ENCODE measurements at regions not wholly inside any gene's neighbourhood (a gene's known extent, or its start where the extent isn't known, plus 50 kb on each side); places are given as distances from the start of the nearest gene placed in this dataset.
"Not testable (repeated sequence)": the region's sequence is repeated elsewhere in the genome, so short reads cannot be mapped to it uniquely, and the experiment has no call there.

DNA sequence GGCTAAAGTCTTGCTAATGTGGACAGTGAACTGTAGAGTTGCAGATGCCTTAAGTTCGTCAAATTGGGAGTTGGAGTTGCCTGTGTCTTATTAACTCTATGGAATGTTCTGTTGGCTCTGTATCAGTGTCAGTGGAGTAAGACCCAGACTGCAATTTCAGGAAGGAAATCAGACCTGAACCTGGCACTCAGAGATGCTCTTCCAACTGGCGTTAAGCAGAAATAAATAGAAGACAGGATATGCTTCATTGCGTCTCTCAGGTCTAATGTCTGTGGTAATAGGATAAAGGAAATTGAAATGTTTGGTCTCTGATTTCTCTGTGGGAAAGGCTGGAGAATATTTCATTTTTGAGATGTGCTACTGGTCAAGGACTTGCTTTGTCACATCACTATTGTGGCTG is 846.7 kb upstream of the ID2 start:
- DNase-seq: no peak

DNA sequence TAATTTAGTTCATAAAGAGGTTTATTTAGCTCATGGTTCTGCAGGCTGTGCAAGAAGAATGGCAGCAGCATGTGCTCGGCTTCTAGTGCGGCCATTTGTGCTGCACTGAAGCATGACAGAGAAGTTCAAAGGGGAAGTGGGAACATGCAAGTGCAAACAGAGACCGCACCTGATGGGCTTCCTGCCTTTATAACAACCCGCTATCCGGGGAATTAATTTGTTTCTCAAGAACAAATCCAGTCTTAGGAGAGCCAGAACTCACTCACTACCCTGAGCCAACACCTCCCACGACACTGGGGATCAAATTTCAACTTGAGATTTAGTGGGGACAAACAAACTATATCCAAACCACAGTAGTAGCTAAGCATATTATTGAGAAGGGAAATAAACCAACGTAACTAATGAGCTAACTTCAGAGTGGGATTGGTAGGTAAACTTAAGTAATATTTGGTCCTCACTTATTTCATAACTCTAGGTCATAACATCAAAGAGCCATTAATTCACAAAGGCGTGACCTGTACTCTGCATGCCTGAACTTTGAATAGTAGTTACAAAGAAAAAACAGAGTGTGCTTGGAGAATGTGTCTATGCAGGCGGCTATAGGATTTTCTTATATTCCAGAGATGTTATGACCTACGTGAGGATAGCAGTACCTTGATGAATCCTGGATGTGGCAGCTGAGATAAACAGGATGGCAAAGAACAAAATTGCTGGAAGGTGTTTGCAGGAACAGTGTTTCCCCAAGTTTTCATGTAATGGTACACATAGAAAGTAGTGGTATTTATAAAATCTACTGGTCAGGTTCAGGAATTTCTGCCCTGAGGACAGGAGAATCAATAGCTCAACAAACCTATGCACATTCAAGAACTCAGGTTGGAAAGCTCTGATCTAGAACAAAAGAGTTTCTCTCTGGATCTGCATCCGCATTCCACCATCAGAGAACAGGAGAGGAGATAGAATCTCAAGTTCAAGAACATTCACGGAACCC is 845.9 kb upstream of the ID2 start:
- peak; percentile 83 for DNase-seq

DNA sequence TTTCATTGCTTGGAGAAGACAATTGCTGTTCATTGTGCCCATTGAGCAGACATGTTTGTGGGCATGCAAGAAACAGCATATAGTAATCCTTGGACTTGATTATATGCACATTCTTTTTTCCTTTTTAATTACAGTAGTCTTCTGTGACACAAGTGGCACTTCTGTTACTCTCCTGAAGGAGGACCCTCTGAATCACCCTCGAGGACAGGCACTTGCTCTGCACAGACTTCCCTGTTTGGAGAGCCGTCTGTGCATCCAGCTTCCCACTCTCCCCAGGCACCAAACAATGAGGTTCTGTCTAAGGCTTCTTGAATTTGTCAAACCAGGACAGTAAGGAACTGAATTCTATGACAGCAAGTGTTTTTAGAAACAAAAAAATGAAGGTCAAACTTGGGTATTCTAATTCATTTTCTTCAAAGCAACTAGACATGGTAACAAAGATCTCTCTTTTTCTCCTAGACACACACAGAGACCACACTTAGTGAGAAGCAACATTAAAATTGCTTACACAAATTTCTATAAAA is 844.6 kb upstream of the ID2 start:
- DNase-seq: peak; percentile 6

DNA sequence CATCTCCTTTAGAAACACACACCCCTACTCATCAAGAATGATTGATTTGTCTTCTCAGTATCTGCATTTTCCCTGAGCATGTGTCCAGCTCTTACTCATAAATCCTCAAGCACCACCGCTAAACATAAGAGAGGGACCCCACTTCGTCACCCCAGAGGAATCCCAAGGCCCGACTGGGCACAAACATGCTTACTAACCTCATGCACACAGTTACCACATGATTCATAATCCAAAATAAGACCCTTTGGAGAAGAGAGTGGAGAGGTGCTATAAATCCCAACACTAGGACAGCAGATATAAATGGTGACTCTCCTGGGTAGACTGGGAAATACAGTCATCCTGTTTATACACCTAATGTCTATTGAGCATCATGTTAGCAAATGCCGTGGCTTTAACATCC is 843.2 kb upstream of the ID2 start:
- no peak for DNase-seq

DNA sequence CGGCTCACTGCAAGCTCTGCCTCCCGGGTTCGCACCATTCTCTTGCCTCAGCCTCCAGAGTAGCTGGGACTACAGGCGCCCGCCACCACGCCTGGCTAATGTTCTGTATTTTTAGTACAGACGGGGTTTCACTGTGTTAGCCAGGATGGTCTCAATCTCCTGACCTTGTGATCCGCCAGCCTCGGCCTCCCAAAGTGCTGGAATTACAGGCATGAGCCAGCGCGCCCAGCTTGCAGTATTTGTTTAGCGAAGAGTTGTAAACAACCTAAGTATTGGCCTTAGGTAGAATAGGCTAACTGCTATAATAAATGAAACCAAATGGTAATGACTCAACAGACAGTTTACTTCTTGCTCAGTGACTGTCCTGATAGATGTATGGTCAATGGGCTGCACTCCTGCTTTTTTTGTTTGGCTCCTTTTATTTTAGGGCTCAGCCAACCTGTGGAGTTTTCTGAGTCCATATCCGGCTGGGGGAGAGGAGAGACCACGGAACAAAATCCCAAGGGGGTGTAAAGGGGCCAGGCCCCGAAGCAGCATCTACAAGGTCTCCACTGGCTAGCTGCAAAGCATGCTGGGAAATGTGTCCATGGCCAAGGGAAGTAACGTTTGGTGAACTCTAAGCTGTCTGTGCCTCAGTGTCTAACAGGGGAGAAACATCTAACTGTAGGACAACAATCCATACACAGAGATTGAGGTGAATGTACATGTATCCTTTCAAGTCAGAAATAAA is 841.0 kb upstream of the ID2 start:
- peak; percentile 37 for DNase-seq

DNA sequence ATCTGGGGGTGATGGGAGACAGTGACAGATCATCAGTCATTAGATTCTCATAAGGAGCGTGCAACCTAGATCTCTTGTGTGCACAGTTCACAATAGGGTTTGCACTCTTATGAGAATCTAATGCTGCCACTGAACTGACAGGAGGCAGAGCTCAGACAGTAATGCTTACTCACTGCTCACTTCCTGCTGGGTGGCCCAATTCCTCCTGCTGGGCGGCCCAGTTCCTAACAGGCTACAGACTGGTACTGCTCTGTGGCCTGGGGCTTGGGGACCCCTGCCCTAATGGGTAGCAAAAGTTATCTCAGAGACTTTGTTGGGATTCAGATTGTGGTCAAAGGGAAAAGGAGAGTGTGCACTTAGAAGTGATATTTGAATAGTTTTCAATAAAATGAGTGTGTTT is 840.1 kb upstream of the ID2 start:
- DNase-seq: no peak

DNA sequence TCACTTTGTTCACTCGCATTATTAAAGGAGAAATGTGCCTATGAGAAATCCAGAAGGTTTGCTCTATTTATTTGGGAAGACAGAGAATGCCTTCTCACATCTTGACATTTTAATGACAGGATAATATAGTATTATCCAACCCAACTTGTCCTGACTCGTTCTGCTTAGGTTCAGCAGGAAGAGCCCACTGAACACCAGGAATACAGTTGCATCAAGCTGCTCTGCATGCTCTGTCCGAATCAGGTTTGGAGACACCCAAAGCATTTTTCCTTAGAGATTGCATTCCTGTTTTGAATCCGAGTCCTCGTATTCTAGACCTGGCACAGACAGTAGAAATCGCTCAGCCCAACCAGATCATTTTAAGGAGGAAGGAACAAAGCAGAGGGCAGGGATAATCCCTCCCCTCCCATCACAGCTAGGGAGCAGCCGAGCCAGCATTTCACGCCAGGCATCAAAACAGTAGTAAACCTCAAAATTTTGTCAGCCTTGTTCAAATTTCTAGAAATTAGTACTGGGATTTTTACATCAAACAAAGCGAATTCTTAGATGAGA is 837.4 kb upstream of the ID2 start:
- DNase-seq: no peak

DNA sequence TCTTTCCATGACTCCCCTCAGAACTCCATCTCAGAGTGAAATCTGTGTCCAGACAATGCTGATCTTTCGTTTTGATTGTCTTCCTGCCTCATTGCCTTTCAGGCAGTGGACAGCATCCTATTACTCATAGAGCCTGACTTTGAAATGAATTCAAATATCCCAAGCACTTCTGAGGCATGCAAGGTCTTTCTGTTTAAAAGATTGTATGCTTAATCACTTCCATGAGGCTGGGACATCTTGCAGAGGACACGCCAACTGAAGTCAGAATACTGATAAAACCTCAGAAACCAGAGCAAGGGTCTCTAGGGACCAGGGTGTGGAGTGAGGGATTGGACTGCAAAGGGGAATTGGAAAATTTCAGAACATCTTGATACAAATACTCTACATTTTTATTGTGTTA is 836.5 kb upstream of the ID2 start:
- DNase-seq: no peak

DNA sequence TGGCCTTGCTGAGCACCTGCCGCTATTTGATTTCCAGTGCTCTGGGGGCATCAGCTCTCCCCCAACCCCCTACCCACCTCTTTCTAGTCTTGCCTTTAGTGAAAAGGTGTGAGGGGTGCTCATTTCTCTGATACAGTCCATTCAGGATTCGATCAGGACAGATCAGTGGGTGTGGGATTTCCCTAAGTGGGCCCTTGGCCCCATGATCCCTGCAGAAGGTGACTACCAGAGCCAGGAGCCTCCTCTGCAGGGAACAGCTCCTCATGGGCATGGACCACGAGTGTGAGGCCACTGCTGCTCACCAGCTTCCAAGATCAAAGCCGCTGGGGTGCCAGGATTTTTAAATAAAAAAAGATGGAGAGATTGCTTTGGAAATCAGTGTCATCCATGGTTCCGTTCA is 835.2 kb upstream of the ID2 start:
- DNase-seq: no peak

DNA sequence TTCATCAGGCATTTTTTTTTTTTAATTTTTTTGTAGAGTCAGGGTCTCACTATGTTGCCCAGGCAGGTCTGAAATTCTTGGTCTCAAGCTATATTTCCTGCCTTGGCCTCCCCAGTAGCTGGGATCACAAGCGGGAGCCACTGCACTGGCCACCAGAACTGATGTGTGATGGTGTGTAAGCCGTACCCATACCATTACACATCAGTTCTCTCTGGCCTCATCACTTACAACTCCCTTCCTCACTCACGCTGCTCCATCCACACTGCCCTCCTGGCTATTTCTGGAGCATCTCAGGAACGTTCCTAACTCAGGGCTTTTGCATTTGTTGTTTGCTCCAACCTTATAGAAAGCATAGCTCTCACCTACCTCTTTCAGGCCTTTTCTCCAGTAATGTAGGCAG is 834.5 kb upstream of the ID2 start:
- DNase-seq: no peak

DNA sequence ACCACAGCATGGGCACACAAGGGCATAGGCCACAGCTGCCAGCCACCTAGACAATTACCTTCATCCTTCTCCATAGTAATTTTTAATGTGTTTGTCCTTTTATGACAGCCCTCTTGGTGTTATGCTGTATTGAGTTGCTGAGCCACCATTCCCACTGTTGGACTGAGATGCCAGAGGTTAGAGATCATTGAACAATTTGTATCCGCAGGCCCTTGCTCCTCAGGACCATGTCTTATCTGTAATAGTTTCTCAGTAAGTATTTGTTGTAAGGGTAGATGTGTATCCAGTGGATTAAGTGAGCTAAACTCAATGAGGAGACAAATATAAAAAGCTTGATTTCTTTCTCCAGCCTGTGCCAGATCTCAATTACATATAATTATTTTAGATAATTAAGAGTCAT is 832.8 kb upstream of the ID2 start:
- DNase-seq: no peak

DNA sequence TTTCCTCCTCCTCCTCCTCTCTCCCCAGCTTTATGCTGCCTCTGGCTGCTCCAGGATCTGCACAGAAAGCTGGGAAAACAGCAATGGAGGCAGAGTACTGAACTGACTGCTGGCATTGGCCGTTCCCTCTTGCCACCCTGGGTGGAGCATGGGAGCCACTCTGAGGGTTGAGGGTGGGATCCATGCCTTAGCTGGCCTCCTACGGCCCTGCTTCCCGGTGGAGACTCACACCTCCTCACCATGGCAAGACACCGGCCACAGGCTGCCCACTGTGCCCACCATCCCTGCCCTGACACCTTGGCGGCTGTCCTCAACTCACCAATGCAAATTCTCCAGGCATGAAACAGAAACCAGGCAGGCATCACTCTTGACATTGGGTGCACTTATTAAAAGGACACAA is 832.3 kb upstream of the ID2 start:
- DNase-seq: no peak

DNA sequence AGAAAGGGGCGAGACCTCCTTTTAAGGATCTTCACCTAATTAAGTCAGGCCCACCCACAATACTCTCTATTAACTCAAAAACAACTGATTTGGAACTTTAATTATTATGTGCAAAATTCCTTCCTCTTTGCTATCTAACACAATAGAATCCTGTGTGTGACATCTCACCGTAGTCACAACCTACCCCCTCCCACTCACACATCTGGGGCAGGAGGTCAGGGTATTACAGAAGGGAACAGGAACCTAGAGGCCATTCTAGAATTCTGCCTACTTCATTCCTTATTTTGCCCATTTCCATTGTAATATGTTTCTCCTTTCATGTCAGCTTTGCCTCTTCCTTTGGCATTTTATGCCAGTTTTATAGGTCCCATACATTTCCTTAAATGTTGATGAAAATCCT is 829.3 kb upstream of the ID2 start:
- DNase-seq: no peak

DNA sequence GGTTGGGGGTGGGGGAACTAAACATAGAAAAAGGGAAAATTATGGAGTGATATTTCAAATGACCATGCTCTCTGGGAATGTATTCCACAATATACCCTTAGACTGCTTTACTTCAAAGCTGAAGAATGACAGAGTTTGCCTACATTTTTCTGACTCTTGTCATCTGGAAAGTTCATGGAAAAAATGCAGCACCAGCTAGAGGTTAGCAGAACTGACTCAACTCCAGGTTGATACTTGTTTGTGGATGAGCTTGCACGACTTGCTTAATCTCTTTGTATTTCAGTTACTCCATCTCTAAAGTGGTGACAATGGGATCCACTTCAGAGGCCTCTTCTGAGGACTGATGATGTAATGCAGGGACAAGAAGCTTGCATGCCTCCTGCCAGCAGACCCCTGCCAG is 824.0 kb upstream of the ID2 start:
- peak; percentile 72 for DNase-seq

DNA sequence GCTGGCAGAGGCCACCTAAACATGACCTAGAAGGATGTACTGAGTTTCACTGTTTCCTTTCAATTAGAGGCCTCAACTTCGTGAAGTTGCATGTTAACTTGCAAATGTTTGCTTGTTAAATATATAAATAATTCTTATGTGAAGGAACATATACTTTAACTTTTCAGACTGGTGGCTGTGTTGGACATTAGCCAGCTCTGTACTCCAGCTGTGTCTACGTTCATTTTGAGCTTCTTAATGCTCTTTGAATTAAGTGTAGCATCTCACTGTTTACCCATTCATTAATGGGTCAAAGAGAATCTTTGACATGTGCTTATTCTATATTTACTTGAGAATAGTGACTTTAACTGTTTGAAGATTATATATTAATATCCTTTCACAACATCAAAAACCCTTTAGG is 823.2 kb upstream of the ID2 start:
- DNase-seq: no peak

DNA sequence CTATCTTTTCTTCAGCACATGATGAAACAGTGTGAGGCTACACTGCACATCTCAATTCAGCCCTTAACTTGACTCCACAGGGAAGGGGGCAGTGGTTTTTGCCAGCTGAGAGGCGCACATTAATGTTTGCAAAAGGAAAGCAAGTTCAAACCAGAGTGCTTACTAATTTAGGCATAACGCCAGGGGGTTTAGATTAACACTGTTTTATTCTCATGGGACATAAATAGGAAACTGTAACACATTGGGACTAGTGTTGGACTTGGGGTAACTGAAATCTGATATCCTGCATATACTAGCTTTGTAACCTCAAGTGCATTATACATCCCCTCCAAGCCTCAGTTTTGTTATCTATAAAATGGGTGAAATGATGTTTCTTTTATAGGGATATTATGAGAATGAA is 821.2 kb upstream of the ID2 start:
- DNase-seq: no peak

DNA sequence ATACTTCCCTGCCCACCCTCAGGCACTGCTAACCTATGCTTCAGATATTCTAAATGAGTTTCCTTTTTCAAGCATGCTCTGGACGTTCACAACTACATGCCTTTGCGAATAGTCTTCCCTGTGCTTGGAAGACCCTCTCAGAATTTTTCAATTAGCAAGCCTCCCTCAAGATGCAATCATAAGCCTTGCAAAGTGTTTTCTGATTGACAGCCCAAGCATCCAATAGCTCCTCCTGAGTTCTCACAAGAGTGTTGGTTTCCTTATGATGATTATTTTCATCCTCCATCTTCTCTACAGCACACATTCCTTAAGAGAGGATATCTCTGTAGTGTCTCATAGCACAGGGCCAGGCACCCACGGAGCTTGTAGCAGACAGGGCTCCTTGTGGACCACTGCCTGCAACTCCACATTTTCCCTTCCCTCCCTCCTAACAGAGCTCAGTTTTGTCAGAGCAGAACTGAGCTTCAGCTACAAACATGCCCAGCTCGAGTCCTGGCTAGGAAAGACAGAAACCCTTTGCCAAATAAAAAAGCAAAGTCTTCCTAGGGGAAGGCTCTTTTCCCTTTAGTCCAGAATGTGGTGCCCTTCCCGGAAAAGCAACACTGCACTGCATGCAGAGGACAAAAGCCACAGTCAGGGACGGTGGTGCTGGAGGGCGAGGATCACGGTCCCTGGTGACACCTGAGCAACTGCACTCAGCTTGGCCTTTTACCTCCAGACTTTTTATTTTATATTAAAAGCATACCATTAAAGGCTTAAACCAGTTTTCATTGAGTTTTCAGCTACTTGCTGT is 819.8 kb upstream of the ID2 start:
- no peak for DNase-seq

DNA sequence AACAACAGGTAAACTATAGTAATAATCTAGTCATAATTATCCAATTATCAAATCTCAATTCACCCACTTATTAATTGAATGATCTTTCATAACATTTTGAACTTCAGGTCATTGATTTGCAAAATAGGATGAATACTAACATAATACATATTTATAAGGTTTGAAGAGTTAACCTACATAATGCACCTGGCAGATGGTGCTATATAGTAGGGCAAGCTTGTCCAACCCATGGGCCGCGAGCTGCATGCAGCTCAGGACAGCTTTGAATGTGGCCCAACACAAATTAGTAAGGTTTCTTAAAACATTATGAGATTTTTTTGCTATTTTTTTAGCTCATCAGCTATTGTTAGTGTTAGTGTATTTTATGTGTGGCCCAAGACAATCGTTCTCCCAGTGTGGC is 815.8 kb upstream of the ID2 start:
- DNase-seq: no peak

DNA sequence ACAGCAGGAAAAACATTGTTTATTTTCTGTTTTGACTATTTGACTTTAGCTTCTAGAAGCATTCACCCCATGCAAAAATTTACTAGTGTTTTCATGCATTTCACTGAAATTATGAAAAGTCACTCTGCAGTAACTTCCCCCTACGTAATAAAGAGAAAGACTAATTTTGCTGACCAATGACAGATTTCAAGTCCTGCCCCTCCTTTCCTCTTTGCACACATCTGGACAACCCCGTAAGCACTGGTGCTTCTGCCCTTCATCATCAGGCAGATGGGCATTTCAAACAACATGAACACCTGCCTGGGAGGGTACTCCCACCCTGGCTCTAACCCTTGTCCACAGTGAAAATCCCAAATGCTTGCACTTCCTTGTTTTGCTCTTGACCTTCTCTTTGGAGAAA is 815.0 kb upstream of the ID2 start:
- DNase-seq: no peak

DNA sequence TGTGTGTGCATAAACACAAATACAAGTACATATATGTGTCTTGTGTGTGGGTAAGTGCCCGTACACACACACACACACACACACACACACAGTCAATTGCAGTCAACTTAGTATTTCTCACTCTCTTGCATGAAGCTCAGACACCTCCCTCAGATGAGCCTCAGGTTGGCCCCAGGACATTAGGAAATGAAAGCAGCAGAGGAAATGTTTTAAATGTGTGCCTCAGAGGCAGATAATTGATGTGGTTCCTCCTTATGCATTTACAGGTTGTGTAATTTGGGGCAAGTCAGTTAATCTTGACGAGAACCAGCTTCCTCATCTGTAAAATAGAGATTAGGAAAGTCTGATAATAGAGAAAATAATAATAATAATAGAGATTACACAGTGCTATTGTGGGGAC is 814.0 kb upstream of the ID2 start:
- no peak for DNase-seq

DNA sequence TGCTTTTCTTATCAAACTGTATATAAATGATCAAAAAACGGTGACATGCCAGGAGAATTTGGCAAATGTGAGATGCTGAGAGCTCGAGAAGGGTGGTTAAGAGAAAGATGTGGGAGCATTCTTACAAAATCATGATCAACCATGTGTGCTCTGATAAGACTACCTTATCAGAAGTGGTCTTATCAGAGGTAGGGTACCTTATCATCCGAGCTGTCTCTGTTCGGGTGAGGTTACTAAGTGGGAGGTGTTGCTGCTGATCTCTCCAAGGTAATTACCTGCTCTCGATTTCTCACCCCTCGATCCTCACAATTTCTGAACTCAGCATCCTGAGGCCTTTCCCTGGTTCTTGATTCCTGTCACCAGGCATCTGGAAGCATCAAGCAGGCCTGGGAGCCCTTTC is 813.0 kb upstream of the ID2 start:
- DNase-seq: no peak

DNA sequence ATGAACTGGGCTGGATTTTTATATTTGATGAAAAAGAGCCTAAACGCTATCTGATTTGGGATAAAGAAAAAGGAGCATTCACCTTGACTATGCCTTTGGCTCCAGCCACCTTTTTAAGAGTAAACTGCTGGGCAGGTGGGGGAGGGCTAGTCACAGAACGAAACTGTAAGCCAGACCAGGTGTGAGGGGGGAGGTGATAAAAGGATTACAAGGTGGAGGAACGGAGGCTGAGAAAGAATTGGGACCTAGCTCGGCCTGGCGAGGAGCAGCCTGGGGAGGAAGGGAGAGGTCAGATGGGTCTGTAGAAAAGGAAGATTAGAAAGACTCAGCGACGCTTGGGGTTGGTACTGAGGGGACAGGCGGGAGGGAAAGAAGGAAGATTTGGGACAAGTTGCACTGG is 805.4 kb upstream of the ID2 start:
- DNase-seq: not testable (repeated sequence)

DNA sequence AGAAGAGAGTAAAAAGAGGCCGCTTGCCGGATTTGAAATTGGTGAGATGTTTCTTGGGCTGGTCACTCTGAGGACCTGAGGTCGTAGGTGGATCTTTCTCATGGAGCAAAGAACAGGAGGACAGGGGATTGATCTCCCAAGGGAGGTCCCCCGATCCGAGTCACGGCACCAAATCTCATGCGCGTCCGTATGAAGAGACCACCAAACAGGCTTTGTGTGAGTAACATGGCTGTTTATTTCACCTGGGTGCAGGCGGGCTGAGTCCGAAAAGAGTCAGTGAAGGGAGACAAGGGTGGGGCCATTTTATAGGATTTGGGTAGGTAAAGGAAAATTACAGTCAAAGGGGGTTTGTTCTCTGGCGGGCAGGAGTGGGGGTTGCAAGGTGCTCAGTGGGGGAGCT is 803.6 kb upstream of the ID2 start:
- DNase-seq: not testable (repeated sequence)

Measured in DMS53 (cell line).